Neural cell (in vitro differentiated cells): ENCODE measurements at regions not wholly inside any gene's neighbourhood (a gene's known extent, or its start where the extent isn't known, plus 50 kb on each side); places are given as distances from the start of the nearest gene placed in this dataset.

Source experiments
- H2AFZ ChIP-seq: fragments of 200-600, 300-800 bp; sonication (generic), shearing (Covaris generic); 2 replicates; pipeline ENCODE4 v1.6.0; 2014; ENCODE audit warnings: low read depth, mild to moderate bottlenecking, antibody characterized with exemption, low read length, moderate library complexity
- H3F3A ChIP-seq: fragments of 200-600 bp; shearing (Covaris generic); 2 replicates; pipeline ENCODE4 v1.6.1; 2016; ENCODE audit warnings: mild to moderate bottlenecking, moderate library complexity, mixed read lengths, antibody characterized with exemption, low read length; ENCODE audit not compliant: insufficient read depth, poor library complexity, severe bottlenecking
- H3K27ac ChIP-seq: fragments of 200-600, 300-800 bp; sonication (generic), shearing (Covaris generic); 2 replicates; pipeline ENCODE4 v1.5.1; 2014; ENCODE audit warnings: mild to moderate bottlenecking, low read length, moderate library complexity
- H3K27me3 ChIP-seq: fragments of 300-800, 200-600 bp; sonication (generic), shearing (Covaris generic); 2 replicates; pipeline ENCODE4 v1.6.0; 2014; ENCODE audit warnings: mild to moderate bottlenecking, low read depth, low read length, moderate library complexity; ENCODE audit not compliant: insufficient read depth
- H3K36me3 ChIP-seq: fragments of 300-800, 200-600 bp; sonication (generic), shearing (Covaris generic); 2 replicates; pipeline ENCODE4 v1.5.1; 2014; ENCODE audit warnings: mild to moderate bottlenecking, antibody characterized with exemption, low read length, moderate library complexity; ENCODE audit not compliant: insufficient read depth
- H3K4me2 ChIP-seq: fragments of 300-800, 200-600 bp; sonication (generic), shearing (Covaris generic); 2 replicates; pipeline ENCODE4 v1.6.0; 2014; ENCODE audit warnings: mild to moderate bottlenecking, low read length
- H3K4me3 ChIP-seq: fragments of 300-800, 200-600 bp; sonication (generic), shearing (Covaris generic); 2 replicates; pipeline ENCODE4 v1.5.1; 2014; ENCODE audit warnings: mild to moderate bottlenecking, low read length, moderate library complexity
- H3K79me2 ChIP-seq: fragments of 200-600 bp; shearing (Covaris generic); replicated peaks from 2 replicates; pipeline ENCODE4 v1.6.0; 2014; ENCODE audit warnings: mild to moderate bottlenecking, low read length, moderate library complexity; ENCODE audit not compliant: insufficient read depth
- H3K9ac ChIP-seq: fragments of 300-800, 200-600 bp; sonication (generic), shearing (Covaris generic); 2 replicates; pipeline ENCODE4 v1.6.1; 2016; ENCODE audit warnings: mild to moderate bottlenecking, low read length, mixed read lengths
- H3K9me2 ChIP-seq: fragments of 200-600 bp; shearing (Covaris generic); 2 replicates; pipeline ENCODE4 v1.6.1; 2016; ENCODE audit warnings: mild to moderate bottlenecking, low read length, mixed read lengths; ENCODE audit not compliant: insufficient read depth
- H3K9me3 ChIP-seq: fragments of 200-600, 300-800 bp; sonication (generic), shearing (Covaris generic); 2 replicates; pipeline ENCODE4 v1.6.1; 2016; ENCODE audit warnings: mild to moderate bottlenecking, mixed run types, low read length, moderate library complexity, mixed read lengths
- H4K20me1 ChIP-seq: fragments of 200-600 bp; shearing (Covaris generic); 2 replicates; pipeline ENCODE4 v1.6.1; 2016; ENCODE audit warnings: mild to moderate bottlenecking, mixed run types; ENCODE audit not compliant: insufficient read depth
- CTCF ChIP-seq: fragments of 450-650 bp; IDR thresholded peaks from 2 replicates; pipeline ENCODE4 v1.5.1; 2014; ENCODE audit warnings: antibody characterized with exemption, mild to moderate bottlenecking, moderate library complexity; ENCODE audit not compliant: poor library complexity, severe bottlenecking
- EP300 ChIP-seq: fragments of 450-650 bp; conservative IDR thresholded peaks from 2 replicates; pipeline ENCODE4 v1.6.1; 2014; ENCODE audit warnings: antibody characterized with exemption, mild to moderate bottlenecking, moderate library complexity; ENCODE audit not compliant: poor library complexity, severe bottlenecking
- EZH2 ChIP-seq: fragments of 200-600, 300-800 bp; shearing (Covaris generic), sonication (generic); IDR thresholded peaks from 2 replicates; pipeline ENCODE4 v1.6.1; 2014; ENCODE audit warnings: antibody characterized with exemption, low read length, borderline replicate concordance, mild to moderate bottlenecking; ENCODE audit not compliant: insufficient read depth, poor library complexity, severe bottlenecking
- MXI1 ChIP-seq: fragments of 450-650 bp; conservative IDR thresholded peaks from 2 replicates; pipeline ENCODE4 v1.6.1; 2014; ENCODE audit warnings: antibody characterized with exemption, mild to moderate bottlenecking; ENCODE audit not compliant: poor library complexity, severe bottlenecking
- POLR2AphosphoS5 ChIP-seq: IDR thresholded peaks from 2 replicates; pipeline ENCODE4 v1.6.1; 2012
- RAD21 ChIP-seq: fragments of 450-650 bp; conservative IDR thresholded peaks from 2 replicates; pipeline ENCODE4 v1.6.1; 2014; ENCODE audit warnings: antibody characterized with exemption, mild to moderate bottlenecking, moderate library complexity
- REST ChIP-seq: IDR thresholded peaks from 2 replicates; pipeline ENCODE4 v1.6.1; 2012; ENCODE audit warnings: borderline replicate concordance
- SMC3 ChIP-seq: fragments of 450-650 bp; conservative IDR thresholded peaks from 2 replicates; pipeline ENCODE4 v1.6.1; 2014; ENCODE audit warnings: antibody characterized with exemption, mild to moderate bottlenecking, moderate library complexity; ENCODE audit not compliant: poor library complexity
- TAF1 ChIP-seq: IDR thresholded peaks from 2 replicates; pipeline ENCODE4 v1.6.1; 2012; ENCODE audit warnings: low read depth

GRCh38 chr1:57887964-57888491, 464.2 kb upstream of the DAB1 start:
- no peaks in the 10 kb centered on the region for H3F3A ChIP-seq
- H3K27ac ChIP-seq: no peak overlapping the region
- no peak overlapping the region for H3K9ac ChIP-seq
- H3K79me2 ChIP-seq: no peaks in the 10 kb centered on the region
- no peaks in the 10 kb centered on the region for H4K20me1 ChIP-seq
- no peaks in the 10 kb centered on the region for H3K36me3 ChIP-seq
- H3K4me2 ChIP-seq: no peak overlapping the region
- no peaks in the 10 kb centered on the region for H3K9me2 ChIP-seq
- no peak overlapping the region for H3K4me3 ChIP-seq
- no peak overlapping the region for H2AFZ ChIP-seq
- H3K9me3 ChIP-seq: no peaks in the 10 kb centered on the region
- no peaks in the 10 kb centered on the region for H3K27me3 ChIP-seq
- TF ChIP-seq MXI1: no peak
- no peak for TF ChIP-seq TAF1
- TF ChIP-seq CTCF: no peak
- no peak for TF ChIP-seq EP300
- no peak for TF ChIP-seq REST
- no peak for TF ChIP-seq RAD21
- no peak for TF ChIP-seq POLR2AphosphoS5
- no peak for TF ChIP-seq SMC3
- no peak for TF ChIP-seq EZH2

GRCh38 chr1:57886376-57886775, 462.5 kb upstream of the DAB1 start:
- Histone ChIP-seq H3K4me2 (no peak overlapping the region), H3K27me3 (no peaks in the 10 kb centered on the region), H3K9me2 (no peaks in the 10 kb centered on the region), H3K36me3 (no peaks in the 10 kb centered on the region), H3K4me3 (no peak overlapping the region), H3F3A (no peaks in the 10 kb centered on the region), H3K27ac (no peak overlapping the region), H4K20me1 (no peaks in the 10 kb centered on the region), H3K79me2 (no peaks in the 10 kb centered on the region), H3K9ac (no peak overlapping the region), H3K9me3 (no peaks in the 10 kb centered on the region), H2AFZ (no peak overlapping the region)
- no peak for TF ChIP-seq EZH2
- no peak for TF ChIP-seq REST
- TF ChIP-seq CTCF: no peak
- TF ChIP-seq SMC3: no peak
- no peak for TF ChIP-seq MXI1
- TF ChIP-seq EP300: no peak
- no peak for TF ChIP-seq POLR2AphosphoS5
- no peak for TF ChIP-seq RAD21
- no peak for TF ChIP-seq TAF1
